Kidney glomerular epithelial cell (primary cell): ENCODE measurements at regions not wholly inside any gene's neighbourhood (a gene's known extent, or its start where the extent isn't known, plus 50 kb on each side); places are given as distances from the start of the nearest gene placed in this dataset.
A peak's percentile ranks its signal among the peaks of the same experiment; 100 is the strongest.

Experiments
- DNase-seq: peaks from one replicate; lab custom pipeline; 2025; lab: John Stamatoyannopoulos, UW

- no peak for DNase-seq
Observed at GRCh38 chr5:127993476-127993875, 90.1 kb upstream of the SLC12A2 start.

GRCh38 chr5:127994087-127994660, 89.4 kb upstream of the SLC12A2 start:
- DNase-seq = no peak

GRCh38 chr5:127995556-127995955, 88.0 kb upstream of the SLC12A2 start:
- DNase-seq = no peak

GRCh38 chr5:127997201-127997704, 86.3 kb upstream of the SLC12A2 start:
- no peak for DNase-seq

- DNase-seq = no peak
Observed at GRCh38 chr5:127998950-127999615, 84.5 kb upstream of the SLC12A2 start.

- DNase-seq = no peak
Observed at GRCh38 chr5:127999909-128000308, 83.7 kb upstream of the SLC12A2 start.

GRCh38 chr5:128002425-128002824, 81.1 kb upstream of the SLC12A2 start:
- no peak for DNase-seq

- peak; percentile 8 for DNase-seq
Observed at GRCh38 chr5:128007939-128008338, 75.6 kb upstream of the SLC12A2 start.

GRCh38 chr5:128009403-128009802, 74.2 kb upstream of the SLC12A2 start:
- no peak for DNase-seq

GRCh38 chr5:128011339-128011738, 72.2 kb upstream of the SLC12A2 start:
- DNase-seq = no peak

GRCh38 chr5:128014578-128014977, 69.0 kb upstream of the SLC12A2 start:
- no peak for DNase-seq

GRCh38 chr5:128015478-128015877, 68.1 kb upstream of the SLC12A2 start:
- DNase-seq = no peak

GRCh38 chr5:128015978-128016377, 67.6 kb upstream of the SLC12A2 start:
- no peak for DNase-seq

GRCh38 chr5:128019391-128019790, 64.2 kb upstream of the SLC12A2 start:
- DNase-seq = no peak

- DNase-seq = no peak
Observed at GRCh38 chr5:128020012-128020411, 63.6 kb upstream of the SLC12A2 start.

GRCh38 chr5:128021411-128021810, 62.2 kb upstream of the SLC12A2 start:
- no peak for DNase-seq
